OCI-LY1 (cell line): ENCODE measurements at regions not wholly inside any gene's neighbourhood (a gene's known extent, or its start where the extent isn't known, plus 50 kb on each side); places are given as distances from the start of the nearest gene placed in this dataset.

Experiments used
- H2AFZ ChIP-seq: fragments of 200-600 bp; sonication (generic), shearing (Covaris generic); 2 replicates; pipeline ENCODE4 v1.6.0; 2014; ENCODE audit warnings: antibody characterized with exemption, mild to moderate bottlenecking, low read length
- H3F3A ChIP-seq: fragments of 200-600 bp; sonication (generic), shearing (Covaris generic); 2 replicates; pipeline ENCODE4 v1.6.0; 2014; ENCODE audit warnings: mild to moderate bottlenecking, antibody characterized with exemption, low read length, moderate library complexity; ENCODE audit not compliant: insufficient read depth
- H3K27ac ChIP-seq: fragments of 200-600 bp; sonication (generic); 2 replicates; pipeline ENCODE4 v1.5.1; 2014; ENCODE audit warnings: low read length, mixed run types, mild to moderate bottlenecking, low read depth; ENCODE audit not compliant: poor library complexity, severe bottlenecking
- H3K27me3 ChIP-seq: fragments of 200-600 bp; sonication (generic); 2 replicates; pipeline ENCODE4 v1.6.0; 2014; ENCODE audit warnings: antibody characterized with exemption, mild to moderate bottlenecking, low read length, moderate library complexity; ENCODE audit not compliant: insufficient read depth
- H3K36me3 ChIP-seq: fragments of 200-600 bp; sonication (generic); 2 replicates; pipeline ENCODE4 v1.6.1; 2014; ENCODE audit warnings: mild to moderate bottlenecking, antibody characterized with exemption, low read length, moderate library complexity, mixed read lengths; ENCODE audit not compliant: insufficient read depth
- H3K4me1 ChIP-seq: fragments of 200-600 bp; sonication (generic); 2 replicates; pipeline ENCODE4 v1.5.1; 2014; ENCODE audit warnings: mild to moderate bottlenecking, low read length, moderate library complexity; ENCODE audit not compliant: insufficient read depth, severe bottlenecking
- H3K4me2 ChIP-seq: fragments of 200-600 bp; sonication (generic), shearing (Covaris generic); 2 replicates; pipeline ENCODE4 v1.6.1; 2014; ENCODE audit warnings: low read length
- H3K4me3 ChIP-seq: fragments of 200-600 bp; sonication (generic); 2 replicates; pipeline ENCODE4 v1.5.1; 2014; ENCODE audit warnings: low read length, low read depth, mild to moderate bottlenecking, mixed read lengths; ENCODE audit not compliant: poor library complexity, severe bottlenecking
- H3K79me2 ChIP-seq: fragments of 200-600 bp; shearing (Covaris generic); 2 replicates; pipeline ENCODE4 v1.6.1; 2016; ENCODE audit warnings: mixed run types, low read length, mixed read lengths; ENCODE audit not compliant: insufficient read depth
- H3K9ac ChIP-seq: fragments of 200-600 bp; sonication (generic), shearing (Covaris generic); 2 replicates; pipeline ENCODE4 v1.6.1; 2014; ENCODE audit warnings: mild to moderate bottlenecking, low read length, mixed read lengths
- H3K9me2 ChIP-seq: fragments of 200-600 bp; sonication (generic), shearing (Covaris generic); 2 replicates; pipeline ENCODE4 v1.6.1; 2014; ENCODE audit warnings: low read depth, mild to moderate bottlenecking, low read length, mixed read lengths
- H3K9me3 ChIP-seq: fragments of 200-600 bp; shearing (Covaris generic); 2 replicates; pipeline ENCODE4 v1.6.1; 2014; ENCODE audit warnings: low read length, mixed read lengths
- H4K20me1 ChIP-seq: fragments of 200-600 bp; sonication (generic), shearing (Covaris generic); 2 replicates; pipeline ENCODE4 v1.6.0; 2016; ENCODE audit warnings: mild to moderate bottlenecking, low read length; ENCODE audit not compliant: insufficient read depth
- EZH2 ChIP-seq: fragments of 200-600 bp; sonication (generic), shearing (Covaris generic); IDR thresholded peaks from 2 replicates; pipeline ENCODE4 v1.8.0; 2017; ENCODE audit warnings: borderline replicate concordance, mixed run types, mild to moderate bottlenecking, antibody characterized with exemption, low read length, moderate library complexity, mixed read lengths
- TF ChIP-seq, protein P1 (sequence below): fragments of 200-600 bp; sonication (generic), shearing (Covaris generic); IDR thresholded peaks from 2 replicates; pipeline ENCODE4 v1.5.1; 2017; ENCODE audit warnings: mild to moderate bottlenecking, antibody characterized with exemption, low read length, moderate library complexity, mixed read lengths

DNA sequence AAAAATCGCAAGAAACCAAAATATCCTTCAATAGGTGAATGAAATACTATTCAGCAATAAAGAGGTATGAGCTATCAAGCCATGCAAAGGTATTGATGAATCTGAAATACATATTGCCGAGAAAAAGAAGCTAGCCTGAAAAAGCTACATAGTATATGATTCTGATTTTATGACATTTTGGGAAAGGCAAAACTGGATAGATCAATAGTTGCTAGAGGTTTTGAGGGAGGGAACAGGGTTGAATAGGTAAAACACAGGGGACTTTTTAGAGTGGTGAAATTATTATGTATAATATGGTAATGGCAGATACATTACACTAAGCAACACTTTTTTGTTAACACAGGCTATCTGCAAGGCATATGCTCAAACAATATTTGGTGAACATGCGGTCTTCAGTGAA lies 327.6 kb upstream of the ADAMTSL1 start:
- TF ChIP-seq EZH2: no peak
- TF ChIP-seq, protein P1, sequence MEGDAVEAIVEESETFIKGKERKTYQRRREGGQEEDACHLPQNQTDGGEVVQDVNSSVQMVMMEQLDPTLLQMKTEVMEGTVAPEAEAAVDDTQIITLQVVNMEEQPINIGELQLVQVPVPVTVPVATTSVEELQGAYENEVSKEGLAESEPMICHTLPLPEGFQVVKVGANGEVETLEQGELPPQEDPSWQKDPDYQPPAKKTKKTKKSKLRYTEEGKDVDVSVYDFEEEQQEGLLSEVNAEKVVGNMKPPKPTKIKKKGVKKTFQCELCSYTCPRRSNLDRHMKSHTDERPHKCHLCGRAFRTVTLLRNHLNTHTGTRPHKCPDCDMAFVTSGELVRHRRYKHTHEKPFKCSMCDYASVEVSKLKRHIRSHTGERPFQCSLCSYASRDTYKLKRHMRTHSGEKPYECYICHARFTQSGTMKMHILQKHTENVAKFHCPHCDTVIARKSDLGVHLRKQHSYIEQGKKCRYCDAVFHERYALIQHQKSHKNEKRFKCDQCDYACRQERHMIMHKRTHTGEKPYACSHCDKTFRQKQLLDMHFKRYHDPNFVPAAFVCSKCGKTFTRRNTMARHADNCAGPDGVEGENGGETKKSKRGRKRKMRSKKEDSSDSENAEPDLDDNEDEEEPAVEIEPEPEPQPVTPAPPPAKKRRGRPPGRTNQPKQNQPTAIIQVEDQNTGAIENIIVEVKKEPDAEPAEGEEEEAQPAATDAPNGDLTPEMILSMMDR: no peak

DNA sequence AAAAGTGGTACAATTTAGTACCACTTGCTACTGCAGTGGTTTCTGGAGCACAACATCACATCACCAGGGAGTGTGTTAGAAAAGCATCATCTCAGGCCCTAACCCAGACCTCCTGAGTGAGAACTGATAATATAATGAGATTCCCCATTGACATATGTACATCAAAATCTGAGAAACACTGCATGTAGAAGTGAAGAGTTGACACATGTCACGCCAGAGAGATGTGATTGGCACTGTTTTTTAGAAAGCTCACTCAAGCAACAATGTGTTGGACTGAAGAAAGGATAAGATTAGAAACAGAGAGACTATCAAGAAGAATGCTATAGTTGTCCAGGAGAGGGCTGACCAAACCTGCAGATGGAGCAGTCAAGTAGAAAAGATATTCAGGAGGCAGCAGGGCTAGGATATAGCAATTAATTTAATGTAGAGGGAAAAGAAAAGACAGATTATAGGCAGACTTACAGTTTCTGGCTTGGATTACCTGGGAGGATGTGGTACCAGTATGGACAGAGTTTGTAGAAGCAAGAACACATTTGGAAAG lies 324.4 kb upstream of the ADAMTSL1 start:
- TF ChIP-seq, protein P1: no peak
- no peak for TF ChIP-seq EZH2
- Histone ChIP-seq H3K79me2 (no peaks in the 10 kb centered on the region), H3K27me3 (no peaks in the 10 kb centered on the region)

More for the DNA sequence above, 327.6 kb upstream of the ADAMTSL1 start:
- H3K4me2 ChIP-seq: no peak overlapping the region
- no peaks in the 10 kb centered on the region for H3K36me3 ChIP-seq
- H3K27me3 ChIP-seq: no peaks in the 10 kb centered on the region
- no peaks in the 10 kb centered on the region for H3F3A ChIP-seq
- no peak overlapping the region for H3K9ac ChIP-seq
- no peak overlapping the region for H2AFZ ChIP-seq
- no peaks in the 10 kb centered on the region for H3K4me1 ChIP-seq
- no peak overlapping the region for H3K4me3 ChIP-seq
- no peaks in the 10 kb centered on the region for H3K79me2 ChIP-seq
- H3K27ac ChIP-seq: no peak overlapping the region
- no peaks in the 10 kb centered on the region for H4K20me1 ChIP-seq
- H3K9me2 ChIP-seq: no peaks in the 10 kb centered on the region
- H3K9me3 ChIP-seq: no peaks in the 10 kb centered on the region

DNA sequence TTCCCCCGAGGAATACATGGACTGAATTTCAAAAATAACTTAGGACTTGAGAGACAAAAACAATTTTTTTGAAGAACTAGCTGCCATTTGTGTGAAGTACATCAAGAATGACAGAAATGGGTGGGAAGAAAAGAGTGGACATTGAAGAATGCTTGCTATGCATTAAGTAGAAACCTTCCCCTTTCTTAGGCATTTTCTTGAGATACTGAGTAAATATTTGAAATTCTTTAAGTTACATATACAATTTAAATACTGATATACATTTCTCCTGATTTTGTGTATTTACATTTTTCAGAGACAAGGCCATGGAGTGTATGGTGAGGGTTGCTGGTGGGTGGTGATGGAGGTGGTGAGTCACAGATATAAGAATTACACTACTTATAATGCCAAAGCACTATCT lies 319.3 kb upstream of the ADAMTSL1 start:
- no peak overlapping the region for H3K27ac ChIP-seq
- H3K4me1 ChIP-seq: no peaks in the 10 kb centered on the region
- H4K20me1 ChIP-seq: no peaks in the 10 kb centered on the region
- TF ChIP-seq EZH2: no peak
- TF ChIP-seq, protein P1: no peak
- H3K79me2 ChIP-seq: no peaks in the 10 kb centered on the region
- H2AFZ ChIP-seq: no peak overlapping the region
- no peak overlapping the region for H3K4me2 ChIP-seq
- H3K4me3 ChIP-seq: no peak overlapping the region
- no peaks in the 10 kb centered on the region for H3K36me3 ChIP-seq
- no peak overlapping the region for H3K9ac ChIP-seq
- H3K27me3 ChIP-seq: no peaks in the 10 kb centered on the region
- no peaks in the 10 kb centered on the region for H3K9me2 ChIP-seq
- no peaks in the 10 kb centered on the region for H3K9me3 ChIP-seq
- no peaks in the 10 kb centered on the region for H3F3A ChIP-seq

More for the DNA sequence above, 324.4 kb upstream of the ADAMTSL1 start:
- Histone ChIP-seq H3K36me3 (no peaks in the 10 kb centered on the region), H3K4me1 (no peaks in the 10 kb centered on the region), H3K4me2 (no peak overlapping the region), H3K27ac (no peak overlapping the region), H3K9me3 (no peaks in the 10 kb centered on the region), H4K20me1 (no peaks in the 10 kb centered on the region), H3K9ac (no peak overlapping the region), H2AFZ (no peak overlapping the region), H3K4me3 (no peak overlapping the region), H3K9me2 (no peaks in the 10 kb centered on the region), H3F3A (no peaks in the 10 kb centered on the region)
